Tongue (tissue), 1 donor: ENCODE measurements at regions not wholly inside any gene's neighbourhood (a gene's known extent, or its start where the extent isn't known, plus 50 kb on each side); places are given as distances from the start of the nearest gene placed in this dataset.
A peak's percentile ranks its signal among the peaks of the same experiment; 100 is the strongest.
"Not testable (repeated sequence)": the region's sequence is repeated elsewhere in the genome, so short reads cannot be mapped to it uniquely, and the experiment has no call there.

Experiments
- DNase-seq: peaks from one replicate; pipeline ENCODE4 v3.0.0-alpha.2; 2015

GRCh38 chr7:76117306-76117991, 69.5 kb downstream of the MDH2 start:
- not testable (repeated sequence) for DNase-seq

- DNase-seq, result not testable (repeated sequence)
Observed at GRCh38 chr7:76118253-76119036, 70.5 kb downstream of the MDH2 start.

- DNase-seq, result no peak
Observed at GRCh38 chr7:76121044-76121443, 73.1 kb downstream of the MDH2 start.

- no peak for DNase-seq
Observed at GRCh38 chr7:76122516-76123239, 74.8 kb downstream of the MDH2 start.

- no peak for DNase-seq
Observed at GRCh38 chr7:76123316-76123715, 75.4 kb downstream of the MDH2 start.

GRCh38 chr7:76125560-76125959, 76.1 kb upstream of the SRRM3 start:
- DNase-seq, result no peak

GRCh38 chr7:76126632-76127031, 75.1 kb upstream of the SRRM3 start:
- DNase-seq, result no peak

- DNase-seq, result no peak
Observed at GRCh38 chr7:76129366-76129765, 72.3 kb upstream of the SRRM3 start.

- no peak for DNase-seq
Observed at GRCh38 chr7:76129836-76130235, 71.9 kb upstream of the SRRM3 start.

GRCh38 chr7:76130661-76131060, 71.0 kb upstream of the SRRM3 start:
- peak; percentile 24 for DNase-seq

GRCh38 chr7:76131887-76132286, 69.8 kb upstream of the SRRM3 start:
- DNase-seq, result not testable (repeated sequence)

GRCh38 chr7:76133164-76133775, 68.4 kb upstream of the SRRM3 start:
- DNase-seq, result no peak

- no peak for DNase-seq
Observed at GRCh38 chr7:76133839-76134238, 67.9 kb upstream of the SRRM3 start.

- DNase-seq, result not testable (repeated sequence)
Observed at GRCh38 chr7:76135263-76135662, 66.4 kb upstream of the SRRM3 start.

- DNase-seq, result not testable (repeated sequence)
Observed at GRCh38 chr7:76138577-76139313, 63.0 kb upstream of the SRRM3 start.

- DNase-seq, result no peak
Observed at GRCh38 chr7:76139670-76140069, 62.0 kb upstream of the SRRM3 start.

- DNase-seq, result not testable (repeated sequence)
Observed at GRCh38 chr7:76140259-76140658, 61.4 kb upstream of the SRRM3 start.

- no peak for DNase-seq
Observed at GRCh38 chr7:76142861-76143260, 58.8 kb upstream of the SRRM3 start.

- not testable (repeated sequence) for DNase-seq
Observed at GRCh38 chr7:76144664-76145270, 56.9 kb upstream of the SRRM3 start.

GRCh38 chr7:76146374-76146773, 55.3 kb upstream of the SRRM3 start:
- no peak for DNase-seq

- DNase-seq, result not testable (repeated sequence)
Observed at GRCh38 chr7:76148947-76149346, 52.7 kb upstream of the SRRM3 start.
